H1 (cell line): ENCODE measurements at regions not wholly inside any gene's neighbourhood (a gene's known extent, or its start where the extent isn't known, plus 50 kb on each side); places are given as distances from the start of the nearest gene placed in this dataset.

Experiments used
- CTCF ChIA-PET: fragments of 300-600 bp; sonication (Branson Sonifier 250); formaldehyde crosslinking; loops from one replicate; lab custom pipeline; 2021; ENCODE audit not compliant: partially characterized antibody; lab: Charles Lee
- POLR2A ChIA-PET: fragments of 300-600 bp; sonication (Branson Sonifier 250); formaldehyde crosslinking; loops from one replicate; lab custom pipeline; 2021; ENCODE audit warnings: inconsistent platforms; ENCODE audit not compliant: partially characterized antibody; lab: Charles Lee
- DNase-seq, 2 experiments: peaks; one replicate each; pipeline versions ENCODE4 v3.0.0 to v3.0.0-alpha.2; 2010 to 2022; ENCODE audit warnings: low spot score in 2 of 2, low read depth in 1 of 2, mixed read lengths in 1 of 2
- FAIRE-seq: peaks from 2 replicates; lab custom pipeline; 2011; peaks lifted over from hg19 to GRCh38; lab: Jason Lieb, UNC
- H2AFZ ChIP-seq: 2 replicates; pipeline ENCODE4 v1.8.1; 2012; ENCODE audit warnings: low read length, inconsistent platforms
- H2AK5ac ChIP-seq: 2 replicates; pipeline ENCODE4 v1.6.1; 2013; ENCODE audit warnings: low read depth, low read length
- H2BK120ac ChIP-seq: replicated peaks from 2 replicates; pipeline ENCODE3; 2013; ENCODE audit warnings: low read depth, low read length, inconsistent platforms
- H2BK12ac ChIP-seq: 2 replicates; pipeline ENCODE4 v1.6.1; 2013; ENCODE audit warnings: low read depth, low read length
- H2BK15ac ChIP-seq: 2 replicates; pipeline ENCODE4 v1.6.1; 2013; ENCODE audit warnings: low read length
- H2BK20ac ChIP-seq: 2 replicates; pipeline ENCODE4 v1.6.1; 2013; ENCODE audit warnings: low read length
- H2BK5ac ChIP-seq: 2 replicates; pipeline ENCODE4 v1.6.1; 2013; ENCODE audit warnings: low read depth, low read length
- H3K14ac ChIP-seq: 2 replicates; pipeline ENCODE4 v1.6.1; 2013; ENCODE audit warnings: inconsistent platforms; ENCODE audit not compliant: insufficient read length
- H3K18ac ChIP-seq: 2 replicates; pipeline ENCODE4 v1.6.1; 2013; ENCODE audit warnings: low read length; ENCODE audit errors: extremely low read depth
- H3K23ac ChIP-seq: 2 replicates; pipeline ENCODE4 v1.6.1; 2013; ENCODE audit warnings: inconsistent platforms; ENCODE audit not compliant: insufficient read length
- H3K23me2 ChIP-seq: 2 replicates; pipeline ENCODE4 v1.6.1; 2013; ENCODE audit warnings: low read depth, low read length
- H3K27ac ChIP-seq: 2 replicates; pipeline ENCODE4 v1.6.1; 2011; ENCODE audit warnings: low read depth, low read length, inconsistent platforms
- H3K27me3 ChIP-seq, 4 experiments: replicated peaks in 1 of 4; 1 replicate in 1 of 4; 2 replicates in 3 of 4; pipeline versions ENCODE4 v1.6.1 to v1.8.1; 2011 to 2013; ENCODE audit warnings: low read length in 3 of 4, mild to moderate bottlenecking in 3 of 4, inconsistent platforms in 2 of 4, mixed read lengths in 2 of 4, moderate library complexity in 1 of 4; ENCODE audit not compliant: control insufficient read depth in 3 of 4, insufficient read depth in 3 of 4; ENCODE audit errors: extremely low read depth in 1 of 4
- H3K36me3 ChIP-seq, 4 experiments: 2 replicates each; pipeline versions ENCODE4 v1.6.1 to v1.8.1; 2011 to 2013; ENCODE audit warnings: mild to moderate bottlenecking in 4 of 4, low read length in 3 of 4, moderate library complexity in 2 of 4, control low read depth in 1 of 4, inconsistent platforms in 1 of 4; ENCODE audit not compliant: insufficient read depth in 4 of 4, control insufficient read depth in 2 of 4
- H3K4ac ChIP-seq: replicated peaks from 2 replicates; pipeline ENCODE3; 2013; ENCODE audit warnings: low read length, low read depth, mixed read lengths, inconsistent platforms; ENCODE audit not compliant: insufficient read length
- H3K4me1 ChIP-seq, 4 experiments: replicated peaks in 1 of 4; 1 replicate in 1 of 4; 2 replicates in 3 of 4; pipeline versions ENCODE4 v1.6.1 to v1.8.1; 2011 to 2013; ENCODE audit warnings: low read length in 3 of 4, inconsistent platforms in 2 of 4, mixed read lengths in 1 of 4; ENCODE audit not compliant: insufficient read depth in 4 of 4, control insufficient read depth in 3 of 4
- H3K4me2 ChIP-seq, 2 experiments: 2 replicates each; pipeline versions ENCODE4 v1.6.1 to v1.8.1; 2011 to 2013; ENCODE audit warnings: low read depth in 2 of 2, low read length in 2 of 2, control low read depth in 1 of 2, inconsistent platforms in 1 of 2, mild to moderate bottlenecking in 1 of 2; ENCODE audit not compliant: insufficient read depth in 1 of 2
- H3K4me3 ChIP-seq, 4 experiments: fragments of 200-600, 300-600 bp in 1 of 4; sonication (generic), shearing (Covaris generic), sonication (Bioruptor Twin) in 1 of 4; 2 replicates each; pipeline versions ENCODE4 v1.5.1 to v1.8.1; 2011 to 2016; ENCODE audit warnings: low read length in 4 of 4, low read depth in 3 of 4, control low read depth in 2 of 4, inconsistent platforms in 2 of 4, mild to moderate bottlenecking in 2 of 4, mixed read lengths in 1 of 4, moderate library complexity in 1 of 4; ENCODE audit not compliant: insufficient read depth in 2 of 4; ENCODE audit errors: extremely low read depth in 1 of 4
- H3K56ac ChIP-seq: replicated peaks from 2 replicates; pipeline ENCODE3; 2013; ENCODE audit warnings: low read depth, mild to moderate bottlenecking, mixed read lengths, low read length, inconsistent platforms; ENCODE audit not compliant: insufficient read length
- H3K79me1 ChIP-seq: 2 replicates; pipeline ENCODE4 v1.6.1; 2013; ENCODE audit warnings: low read depth, low read length, control low read depth
- H3K79me2 ChIP-seq, 2 experiments: 2 replicates each; pipeline versions ENCODE4 v1.6.1 to v1.8.1; 2012 to 2013; ENCODE audit warnings: low read length in 2 of 2, mild to moderate bottlenecking in 2 of 2, inconsistent platforms in 1 of 2; ENCODE audit not compliant: insufficient read depth in 2 of 2, control insufficient read depth in 1 of 2
- H3K9ac ChIP-seq, 4 experiments: replicated peaks in 1 of 4; 1 replicate in 1 of 4; 2 replicates in 3 of 4; pipeline versions ENCODE4 v1.6.1 to v1.8.1; 2011 to 2013; ENCODE audit warnings: low read depth in 3 of 4, low read length in 3 of 4, control low read depth in 2 of 4, mild to moderate bottlenecking in 2 of 4, moderate library complexity in 2 of 4, inconsistent platforms in 1 of 4; ENCODE audit errors: extremely low read depth in 1 of 4
- H3K9me3 ChIP-seq, 2 experiments: 2 replicates each; pipeline versions ENCODE4 v1.6.1 to v1.8.1; 2012 to 2013; ENCODE audit warnings: mild to moderate bottlenecking in 2 of 2, moderate library complexity in 2 of 2, control low read depth in 1 of 2, inconsistent platforms in 1 of 2, low read depth in 1 of 2, low read length in 1 of 2, mixed read lengths in 1 of 2; ENCODE audit not compliant: insufficient read depth in 2 of 2
- H4K20me1 ChIP-seq, 2 experiments: replicated peaks in 1 of 2; 2 replicates each; pipeline versions ENCODE3 to v1.8.1; 2011 to 2013; ENCODE audit warnings: inconsistent platforms in 2 of 2, low read length in 2 of 2, mild to moderate bottlenecking in 1 of 2; ENCODE audit not compliant: insufficient read depth in 2 of 2, control insufficient read depth in 1 of 2
- H4K5ac ChIP-seq: 2 replicates; pipeline ENCODE4 v1.6.1; 2013; ENCODE audit warnings: low read length, low read depth, mixed read lengths, inconsistent platforms; ENCODE audit not compliant: insufficient read length
- H4K8ac ChIP-seq: 2 replicates; pipeline ENCODE4 v1.8.0; 2013; ENCODE audit warnings: mild to moderate bottlenecking, moderate library complexity, low read length, inconsistent platforms; ENCODE audit not compliant: insufficient read depth; ENCODE audit errors: extremely low read depth
- H4K91ac ChIP-seq: replicated peaks from 2 replicates; pipeline ENCODE3; 2013; ENCODE audit warnings: low read length, mixed read lengths, inconsistent platforms; ENCODE audit not compliant: insufficient read length
- ASH2L ChIP-seq: fragments of 200-600, 300-600 bp; sonication (generic); IDR thresholded peaks from one replicate; pipeline ENCODE4 v1.7.1; 2017; ENCODE audit warnings: low read length
- BRCA1 ChIP-seq: IDR thresholded peaks from 2 replicates; pipeline ENCODE4 v1.6.1; 2012; ENCODE audit warnings: low read depth, low read length, improper control_type of control experiment
- CBX5 ChIP-seq: fragments of 300-800, 300-1000 bp; sonication (generic); IDR thresholded peaks from 2 replicates; pipeline ENCODE4 v1.7.1; 2016; ENCODE audit warnings: antibody characterized with exemption, low read length, low read depth
- CHD1 ChIP-seq: IDR thresholded peaks from 2 replicates; pipeline ENCODE4 v1.6.1; 2012; ENCODE audit warnings: low read depth, low read length, improper control_type of control experiment
- EGR1 ChIP-seq: IDR thresholded peaks from 2 replicates; pipeline ENCODE4 v1.6.1; 2011; ENCODE audit warnings: low read depth, low read length, borderline replicate concordance
- FOSL1 ChIP-seq: IDR thresholded peaks from 2 replicates; pipeline ENCODE4 v1.6.1; 2011; ENCODE audit warnings: mild to moderate bottlenecking, low read depth, low read length, moderate library complexity; ENCODE audit not compliant: insufficient read depth
- HDAC6 ChIP-seq: IDR thresholded peaks from one replicate; pipeline ENCODE4 v1.7.1; 2012; ENCODE audit warnings: low read depth, mild to moderate bottlenecking, inconsistent platforms, low read length, moderate library complexity
- KDM4A ChIP-seq: IDR thresholded peaks from one replicate; pipeline ENCODE4 v1.7.1; 2012; ENCODE audit warnings: low read depth, mild to moderate bottlenecking, moderate library complexity, low read length, inconsistent platforms; ENCODE audit not compliant: severe bottlenecking
- KDM5A ChIP-seq: fragments of 200-600 bp; IDR thresholded peaks from 2 replicates; pipeline ENCODE4 v1.7.1; 2012; ENCODE audit warnings: mild to moderate bottlenecking, low read length, inconsistent platforms, mixed read lengths
- SIN3A ChIP-seq, 2 experiments: IDR thresholded peaks in 1 of 2; conservative IDR thresholded peaks in 1 of 2; 2 replicates each; pipeline ENCODE4 v1.6.1; 2011 to 2012; ENCODE audit warnings: low read length in 2 of 2, improper control_type of control experiment in 1 of 2, low read depth in 1 of 2, mild to moderate bottlenecking in 1 of 2
- SIX5 ChIP-seq: IDR thresholded peaks from 2 replicates; pipeline ENCODE4 v1.6.1; 2011; ENCODE audit warnings: mild to moderate bottlenecking, low read depth, low read length
- TAF1 ChIP-seq: IDR thresholded peaks from 2 replicates; pipeline ENCODE4 v1.6.1; 2011; ENCODE audit warnings: mild to moderate bottlenecking, low read depth, low read length
- TAF7 ChIP-seq: optimal IDR thresholded peaks from 2 replicates; pipeline ENCODE3; 2011; ENCODE audit warnings: low read depth, mild to moderate bottlenecking, inconsistent platforms, low read length, moderate library complexity, borderline replicate concordance
- WGBS, 2 experiments: shearing (Covaris generic) in 1 of 2; methylation state at CpG; one replicate each; pipeline versions ENCODE4 v1.1.6 to v1.1.7; 2013 to 2015; ENCODE audit warnings: low lambda C conversion rate in 2 of 2, mixed read lengths in 2 of 2, inconsistent platforms in 1 of 2, low coverage in 1 of 2, missing lambda C conversion rate in 1 of 2; ENCODE audit not compliant: insufficient replicate concordance in 2 of 2, insufficient coverage in 1 of 2, insufficient read length in 1 of 2; ENCODE audit errors: extremely low coverage in 1 of 2, missing lambda C conversion rate in 1 of 2; 5-methylcytosine and 5-hydroxymethylcytosine counted together

GRCh38 chr6:165760126-165760802, 97.2 kb upstream of the PDE10A start:
- Histone ChIP-seq H3K18ac (no peak overlapping the region), H3K27me3 (no peaks in the 10 kb centered on the region), H2BK12ac (no peak overlapping the region), H3K9ac (no peak overlapping the region), H3K79me1 (no peaks in the 10 kb centered on the region), H3K9me3 (no peaks in the 10 kb centered on the region), H2AK5ac (no peak overlapping the region), H3K14ac (no peak overlapping the region), H2BK5ac (no peak overlapping the region), H3K36me3 (no peaks in the 10 kb centered on the region), H2BK120ac (no peak overlapping the region), H3K56ac (no peak overlapping the region), H4K5ac (no peak overlapping the region), H3K4me3 (no peak overlapping the region), H2BK15ac (no peak overlapping the region), H3K4ac (no peak overlapping the region), H3K4me1 (0 out of 7 replicates have a peak, but pooled peaks cover 0 to 2% (median 0%) of the 10 kb centered on the region in 4 experiments), H3K27ac (no peak overlapping the region), H3K4me2 (no peak overlapping the region), H2BK20ac (no peak overlapping the region), H3K79me2 (no peaks in the 10 kb centered on the region), H4K8ac (no peak overlapping the region), H3K23ac (no peak overlapping the region), H4K20me1 (no peaks in the 10 kb centered on the region), H4K91ac (no peak overlapping the region), H2AFZ (no peak overlapping the region; the same call in 1 of the 2 replicates), H3K23me2 (no peaks in the 10 kb centered on the region)
- FAIRE-seq (no peak), DNase-seq (no peak)
- WGBS, 2 experiments: 89% methylated on average over 7 of the region's 7 CpGs; no CpG with 5 or more reads in 1 of the 2 experiments
- ChIA-PET CTCF (interaction anchor here (0.9 kb wide), 1 partner anchor 15 kb away, joined by 3 read pairs; no protein-coding TSS in a partner anchor), POLR2A (no interaction called here)
- no peak for TF ChIP-seq CBX5
- TF ChIP-seq TAF7: no peak
- TF ChIP-seq CHD1: no peak
- no peak for TF ChIP-seq KDM4A
- TF ChIP-seq TAF1: no peak
- no peak for TF ChIP-seq SIX5
- no peak for TF ChIP-seq EGR1
- TF ChIP-seq SIN3A (conservative IDR thresholded peaks at IDR 0.05 in 1 of 2, IDR thresholded peaks at IDR 0.05 in 1 of 2; ENCODE audit: low read depth in 1 of 2, low read length in 2 of 2): no peak
- no peak for TF ChIP-seq FOSL1
- TF ChIP-seq ASH2L: no peak
- no peak for TF ChIP-seq HDAC6
- TF ChIP-seq BRCA1: no peak
- TF ChIP-seq KDM5A: no peak
